ENCODE measurements at regions not wholly inside any gene's neighbourhood (a gene's known extent, or its start where the extent isn't known, plus 50 kb on each side); places are given as distances from the start of the nearest gene placed in this dataset.
A peak's percentile ranks its signal among the peaks of the same experiment; 100 is the strongest.

DNA sequence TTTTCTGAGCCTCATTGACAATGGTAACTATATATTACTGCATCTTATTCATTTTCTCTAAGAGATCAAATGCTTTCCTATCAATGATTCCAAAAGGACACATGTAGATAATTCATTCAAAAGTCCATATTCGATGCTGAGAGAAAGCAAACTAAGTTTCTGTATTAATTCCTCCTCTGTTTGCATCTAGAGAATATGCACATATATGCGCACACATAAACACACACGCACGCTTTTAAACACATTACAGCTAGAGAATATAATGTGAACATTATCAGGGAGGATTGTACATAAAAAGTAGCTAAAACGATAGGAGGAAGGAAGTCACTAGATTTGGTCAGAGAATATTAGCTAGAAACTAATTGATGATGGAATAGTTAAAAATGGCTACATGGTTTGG lies 379.0 kb upstream of the NETO1 start:
- no peaks in the 10 kb centered on the region for H3K4me1 ChIP-seq (ENCODE audit: control insufficient read depth, extremely low read depth, insufficient read depth, low read length)
- no peaks in the 10 kb centered on the region for H3K9me3 ChIP-seq (ENCODE audit: control insufficient read depth, insufficient read depth, low read depth, low read length)
- no peak overlapping the region for H2AFZ ChIP-seq (ENCODE audit: low read length)
- no peaks in the 10 kb centered on the region for H3K79me2 ChIP-seq (ENCODE audit: control insufficient read depth, insufficient read depth, low read length)
- H3K9ac ChIP-seq (ENCODE audit: insufficient read depth, low read length) = no peak overlapping the region
- DNase-seq (ENCODE audit: low read depth in 2 of 2) = no peak
- no peak overlapping the region for H3K27ac ChIP-seq (ENCODE audit: insufficient read depth, low read length)
- TF ChIP-seq EZH2 (IDR thresholded peaks at IDR 0.05; ENCODE audit: low read length, missing control alignments) = no peak
- no peak for TF ChIP-seq CTCF (conservative IDR thresholded peaks at IDR 0.05 in 1 of 2, IDR thresholded peaks at IDR 0.05 in 1 of 2; ENCODE audit: low read depth in 1 of 2, low read length in 2 of 2)
- no peaks in the 10 kb centered on the region for H3K36me3 ChIP-seq (ENCODE audit: control insufficient read depth, insufficient read depth, low read length)
- no peaks in the 10 kb centered on the region for H4K20me1 ChIP-seq (ENCODE audit: control insufficient read depth, extremely low read depth, insufficient read depth, low read length)
- H3K4me3 ChIP-seq (replicated peaks in 1 of 4; ENCODE audit: control extremely low read depth in 1 of 4, insufficient read depth in 1 of 4, low read depth in 3 of 4, low read length in 4 of 4) = no peak overlapping the region
- no peaks in the 10 kb centered on the region for H3K27me3 ChIP-seq (ENCODE audit: control insufficient read depth, insufficient read depth, low read length)
- H3K4me2 ChIP-seq (ENCODE audit: extremely low read depth, insufficient read depth, low read length) = no peak overlapping the region

GRCh38 chr18:73245345-73245744 lies 377.6 kb upstream of the NETO1 start:
- no peaks in the 10 kb centered on the region for H3K27me3 ChIP-seq (ENCODE audit: control insufficient read depth, insufficient read depth, low read length)
- no peaks in the 10 kb centered on the region for H3K36me3 ChIP-seq (ENCODE audit: control insufficient read depth, insufficient read depth, low read length)
- DNase-seq (ENCODE audit: low read depth in 2 of 2) = no peak
- H3K4me2 ChIP-seq (ENCODE audit: extremely low read depth, insufficient read depth, low read length) = no peak overlapping the region
- H3K9me3 ChIP-seq (ENCODE audit: control insufficient read depth, insufficient read depth, low read depth, low read length) = no peaks in the 10 kb centered on the region
- no peak overlapping the region for H3K9ac ChIP-seq (ENCODE audit: insufficient read depth, low read length)
- no peak overlapping the region for H3K27ac ChIP-seq (ENCODE audit: insufficient read depth, low read length)
- TF ChIP-seq EZH2 (IDR thresholded peaks at IDR 0.05; ENCODE audit: low read length, missing control alignments) (no peak), CTCF (conservative IDR thresholded peaks at IDR 0.05 in 1 of 2, IDR thresholded peaks at IDR 0.05 in 1 of 2; ENCODE audit: low read depth in 1 of 2, low read length in 2 of 2) (no peak)
- no peaks in the 10 kb centered on the region for H4K20me1 ChIP-seq (ENCODE audit: control insufficient read depth, extremely low read depth, insufficient read depth, low read length)
- H3K4me1 ChIP-seq (ENCODE audit: control insufficient read depth, extremely low read depth, insufficient read depth, low read length) = no peaks in the 10 kb centered on the region
- H3K79me2 ChIP-seq (ENCODE audit: control insufficient read depth, insufficient read depth, low read length) = no peaks in the 10 kb centered on the region
- no peak overlapping the region for H2AFZ ChIP-seq (ENCODE audit: low read length)
- H3K4me3 ChIP-seq (replicated peaks in 1 of 4; ENCODE audit: control extremely low read depth in 1 of 4, insufficient read depth in 1 of 4, low read depth in 3 of 4, low read length in 4 of 4) = no peak overlapping the region

GRCh38 chr18:73244401-73244800 lies 376.6 kb upstream of the NETO1 start:
- no peaks in the 10 kb centered on the region for H3K4me1 ChIP-seq (ENCODE audit: control insufficient read depth, extremely low read depth, insufficient read depth, low read length)
- no peak overlapping the region for H3K27ac ChIP-seq (ENCODE audit: insufficient read depth, low read length)
- no peaks in the 10 kb centered on the region for H3K27me3 ChIP-seq (ENCODE audit: control insufficient read depth, insufficient read depth, low read length)
- peak; percentile 21 to 40 for DNase-seq (ENCODE audit: low read depth in 2 of 2)
- no peaks in the 10 kb centered on the region for H3K79me2 ChIP-seq (ENCODE audit: control insufficient read depth, insufficient read depth, low read length)
- no peak overlapping the region for H3K9ac ChIP-seq (ENCODE audit: insufficient read depth, low read length)
- no peak for TF ChIP-seq EZH2 (IDR thresholded peaks at IDR 0.05; ENCODE audit: low read length, missing control alignments)
- no peak for TF ChIP-seq CTCF (conservative IDR thresholded peaks at IDR 0.05 in 1 of 2, IDR thresholded peaks at IDR 0.05 in 1 of 2; ENCODE audit: low read depth in 1 of 2, low read length in 2 of 2)
- H3K4me3 ChIP-seq (replicated peaks in 1 of 4; ENCODE audit: control extremely low read depth in 1 of 4, insufficient read depth in 1 of 4, low read depth in 3 of 4, low read length in 4 of 4) = no peak overlapping the region
- no peaks in the 10 kb centered on the region for H3K9me3 ChIP-seq (ENCODE audit: control insufficient read depth, insufficient read depth, low read depth, low read length)
- no peak overlapping the region for H3K4me2 ChIP-seq (ENCODE audit: extremely low read depth, insufficient read depth, low read length)
- H3K36me3 ChIP-seq (ENCODE audit: control insufficient read depth, insufficient read depth, low read length) = no peaks in the 10 kb centered on the region
- no peak overlapping the region for H2AFZ ChIP-seq (ENCODE audit: low read length)
- H4K20me1 ChIP-seq (ENCODE audit: control insufficient read depth, extremely low read depth, insufficient read depth, low read length) = no peaks in the 10 kb centered on the region

Measured in fibroblast of lung (primary cell).